Choroid plexus epithelial cell (primary cell): ENCODE measurements at regions not wholly inside any gene's neighbourhood (a gene's known extent, or its start where the extent isn't known, plus 50 kb on each side); places are given as distances from the start of the nearest gene placed in this dataset.

Source experiments
- DNase-seq: peaks from one replicate; pipeline ENCODE4 v3.0.0-alpha.2; 2010; ENCODE audit warnings: low read depth
- H3K4me3 ChIP-seq: 2 replicates; pipeline ENCODE4 v1.5.1; 2011; ENCODE audit warnings: low read depth, mild to moderate bottlenecking, control low read depth, low read length, moderate library complexity
- CTCF ChIP-seq: conservative IDR thresholded peaks from 2 replicates; pipeline ENCODE4 v1.5.1; 2011; ENCODE audit warnings: low read depth, mild to moderate bottlenecking, control low read depth, inconsistent platforms, low read length, moderate library complexity

- H3K4me3 ChIP-seq = no peak overlapping the region
These were observed 185.5 kb upstream of the SETBP1 start for GRCh38 chr18:44495151-44495550.

GRCh38 chr18:44497311-44497710 is 183.4 kb upstream of the SETBP1 start:
- no peak for DNase-seq
- no peak overlapping the region for H3K4me3 ChIP-seq
- no peak for TF ChIP-seq CTCF

More at GRCh38 chr18:44495151-44495550, 185.5 kb upstream of the SETBP1 start:
- TF ChIP-seq CTCF = no peak
- no peak for DNase-seq

- TF ChIP-seq CTCF = no peak
- no peak for DNase-seq
- H3K4me3 ChIP-seq = no peak overlapping the region
These were observed 182.8 kb upstream of the SETBP1 start for GRCh38 chr18:44497757-44498490.

- H3K4me3 ChIP-seq = no peak overlapping the region
- TF ChIP-seq CTCF = no peak
These were observed 179.7 kb upstream of the SETBP1 start for GRCh38 chr18:44500808-44501610.

GRCh38 chr18:44502221-44502620 is 178.5 kb upstream of the SETBP1 start:
- DNase-seq = no peak
- no peak overlapping the region for H3K4me3 ChIP-seq
- TF ChIP-seq CTCF = no peak

More at GRCh38 chr18:44500808-44501610, 179.7 kb upstream of the SETBP1 start:
- no peak for DNase-seq

GRCh38 chr18:44502790-44503189 is 177.9 kb upstream of the SETBP1 start:
- DNase-seq = no peak
- no peak for TF ChIP-seq CTCF
- no peak overlapping the region for H3K4me3 ChIP-seq
